ENCODE measurements at regions not wholly inside any gene's neighbourhood (a gene's known extent, or its start where the extent isn't known, plus 50 kb on each side); places are given as distances from the start of the nearest gene placed in this dataset.

- DNase-seq, result no peak
These were observed 140.0 kb upstream of the RPL38 start for GRCh38 chr17:74063439-74063838.

DNA sequence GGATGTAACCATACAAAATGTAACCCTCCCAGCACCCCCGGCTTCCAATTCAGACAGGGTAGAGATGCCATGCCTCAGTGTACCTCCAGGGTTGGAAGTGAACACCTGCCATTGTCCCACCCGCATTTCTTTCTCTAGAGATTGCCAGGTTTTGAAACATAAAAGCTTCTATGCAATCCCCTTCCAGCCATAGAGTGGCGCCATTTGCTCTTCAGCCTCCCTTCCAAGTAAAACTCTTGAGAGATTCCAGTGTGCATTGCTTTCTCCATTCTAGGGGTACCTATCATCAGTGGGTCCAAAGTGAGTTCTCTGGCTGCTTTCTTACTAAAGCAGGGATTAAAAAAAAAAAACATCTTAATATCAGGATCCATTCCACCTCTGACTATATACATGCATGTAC, 133.1 kb upstream of the RPL38 start:
- DNase-seq, result no peak

DNA sequence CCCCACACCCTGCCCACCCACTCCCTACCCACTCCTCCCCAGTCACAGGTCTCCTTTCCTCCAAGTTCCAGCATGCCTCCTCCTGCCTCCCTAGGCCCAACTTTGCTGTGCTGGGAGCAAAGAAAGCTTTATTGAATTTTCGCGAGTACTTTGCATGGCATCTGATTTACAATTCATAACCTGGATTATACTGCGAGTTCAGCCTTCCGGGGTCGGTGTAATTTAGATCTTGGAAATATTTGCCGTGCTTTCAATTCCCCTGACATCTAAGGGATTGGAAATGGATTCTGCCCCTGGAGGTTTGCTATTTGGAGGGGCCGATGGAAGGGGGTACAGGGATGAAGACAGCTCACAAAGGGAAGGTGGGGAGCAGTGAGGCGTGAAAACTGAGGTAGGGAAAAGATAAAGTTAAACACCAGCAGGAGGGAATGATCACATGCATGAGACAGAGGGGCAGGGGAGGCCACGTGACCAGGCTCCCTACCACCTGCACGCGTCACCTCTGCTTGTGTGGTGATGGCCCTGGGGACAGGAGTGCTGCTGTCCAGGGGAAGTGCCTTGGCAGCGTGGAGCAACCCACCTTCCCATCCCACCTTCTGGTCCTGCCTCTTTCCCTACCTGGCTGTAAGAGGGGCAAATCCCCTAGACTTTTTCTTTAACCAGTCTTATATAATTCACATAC, 132.3 kb upstream of the RPL38 start:
- no peak for DNase-seq

- no peak for DNase-seq
These were observed 131.1 kb upstream of the RPL38 start for GRCh38 chr17:74072340-74072739.

GRCh38 chr17:74076446-74076845, 127.0 kb upstream of the RPL38 start:
- no peak for DNase-seq

GRCh38 chr17:74077231-74077630, 126.2 kb upstream of the RPL38 start:
- no peak for DNase-seq

GRCh38 chr17:74078363-74078941, 125.0 kb upstream of the RPL38 start:
- DNase-seq, result no peak

GRCh38 chr17:74079537-74080300, 123.8 kb upstream of the RPL38 start:
- DNase-seq, result no peak

- no peak for DNase-seq
These were observed 122.6 kb upstream of the RPL38 start for GRCh38 chr17:74080656-74081582.

- no peak for DNase-seq
These were observed 120.6 kb upstream of the RPL38 start for GRCh38 chr17:74082886-74083285.

GRCh38 chr17:74083321-74083720, 120.2 kb upstream of the RPL38 start:
- DNase-seq, result no peak

- no peak for DNase-seq
These were observed 118.0 kb upstream of the RPL38 start for GRCh38 chr17:74085434-74085833.

DNA sequence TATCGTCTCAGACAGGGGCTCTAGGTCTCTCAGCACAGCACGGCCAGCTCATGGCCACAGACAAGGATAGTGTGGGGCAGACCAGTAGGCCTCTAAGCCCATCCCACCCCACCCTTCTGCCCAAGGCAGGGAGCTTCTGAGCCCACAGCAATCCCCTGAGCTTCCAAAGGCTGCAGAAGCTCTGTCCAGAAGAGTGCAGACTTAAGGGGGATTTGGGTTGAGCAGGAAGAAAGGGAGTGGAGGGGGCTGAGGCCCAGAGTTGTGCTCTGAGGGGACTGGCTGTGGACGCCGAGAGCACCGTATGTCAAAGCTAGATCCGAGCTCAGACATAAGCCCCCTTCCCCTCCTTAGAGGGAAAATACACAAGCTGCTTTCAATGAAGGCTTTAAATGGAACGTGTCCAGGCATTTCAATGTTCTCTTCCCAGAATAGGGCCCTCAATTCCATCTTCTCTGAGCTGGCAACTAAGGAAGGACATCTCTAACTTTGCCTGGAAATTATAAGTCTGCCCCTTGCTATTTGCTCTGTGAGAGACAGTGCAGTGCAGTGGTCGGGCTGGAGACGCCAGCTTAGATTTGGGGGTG, 116.4 kb upstream of the RPL38 start:
- no peak for DNase-seq

GRCh38 chr17:74088285-74088933, 115.1 kb upstream of the RPL38 start:
- no peak for DNase-seq

GRCh38 chr17:74088934-74089329, 114.5 kb upstream of the RPL38 start:
- DNase-seq, result no peak

- DNase-seq, result no peak
These were observed 114.1 kb upstream of the RPL38 start for GRCh38 chr17:74089380-74089779.

DNA sequence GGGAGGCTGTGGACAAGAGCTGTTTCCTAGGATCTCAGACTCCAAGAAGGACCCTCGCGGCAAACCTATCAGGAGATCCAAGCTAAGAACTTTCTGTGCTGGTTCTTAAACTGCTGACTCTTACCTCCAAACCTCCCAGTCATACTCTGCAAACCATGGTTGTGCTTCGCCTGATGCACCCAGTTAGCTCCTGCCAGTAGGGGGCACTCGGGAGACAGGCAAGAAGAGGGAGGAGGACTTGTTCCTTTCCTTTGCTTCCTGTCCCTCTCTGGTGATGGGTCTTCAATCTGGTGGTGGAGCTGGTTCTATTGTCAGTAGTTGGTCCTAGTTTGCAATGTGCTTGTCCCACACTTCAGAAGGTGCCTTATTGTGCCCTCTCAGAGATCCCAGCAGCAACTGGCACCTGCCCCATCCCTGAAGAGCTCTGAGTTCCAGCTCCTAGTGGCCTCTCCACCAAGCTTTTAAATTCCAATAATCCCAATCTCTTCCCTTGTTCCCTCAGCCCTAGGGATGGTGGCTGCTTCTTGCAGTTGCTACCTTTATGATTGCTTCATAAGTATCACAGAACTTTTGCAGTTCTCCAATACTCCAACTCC, 113.5 kb upstream of the RPL38 start:
- DNase-seq, result no peak

GRCh38 chr17:74094651-74095050, 108.8 kb upstream of the RPL38 start:
- DNase-seq, result no peak

DNA sequence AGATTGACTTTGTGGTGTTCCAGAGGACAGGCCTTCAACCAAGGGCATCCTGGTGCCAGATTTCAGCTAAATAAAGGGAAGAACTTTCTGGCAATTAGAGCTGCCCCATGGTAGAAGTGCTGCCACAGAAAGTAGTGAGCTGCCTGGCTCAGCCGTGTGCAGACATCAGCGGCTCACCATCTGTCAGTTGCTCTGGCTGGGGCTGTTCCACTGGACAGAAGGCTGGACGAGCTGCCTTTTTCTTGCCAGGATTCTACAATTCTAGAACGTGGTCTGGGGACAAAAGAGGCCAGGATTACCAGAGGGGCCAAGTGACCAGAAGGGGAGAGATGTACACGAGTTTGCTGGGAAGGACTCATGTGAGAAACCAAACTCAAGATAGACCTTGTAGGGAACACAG, 107.0 kb upstream of the RPL38 start:
- no peak for DNase-seq

GRCh38 chr17:74097450-74098135, 105.9 kb upstream of the RPL38 start:
- DNase-seq, result no peak
